Caco-2 (cell line): ENCODE measurements at regions not wholly inside any gene's neighbourhood (a gene's known extent, or its start where the extent isn't known, plus 50 kb on each side); places are given as distances from the start of the nearest gene placed in this dataset.
"Not testable (repeated sequence)": the region's sequence is repeated elsewhere in the genome, so short reads cannot be mapped to it uniquely, and the experiment has no call there.

Source experiments
- BruUV-seq: library from RNA; stranded (reverse); fragments of 400-500 nt; replicated peaks from 2 replicates; lab custom pipeline; 2021; lab: Mats Ljungman, UMichigan
- CTCF ChIA-PET: fragments of 300-600 bp; sonication (Branson Sonifier 250); formaldehyde crosslinking; loops from one replicate; lab custom pipeline; 2022; ENCODE audit warnings: antibody characterized with exemption; lab: Charles Lee
- POLR2A ChIA-PET: fragments of 300-600 bp; sonication (Branson Sonifier 250); formaldehyde crosslinking; loops from one replicate; lab custom pipeline; 2022; ENCODE audit warnings: antibody characterized with exemption; lab: Charles Lee
- DNase-seq, 2 experiments: peaks; one replicate each; pipeline versions ENCODE4 v3.0.0 to v3.0.0-alpha.2; 2020 to 2022
- H3K27me3 ChIP-seq: replicated peaks from 2 replicates; pipeline ENCODE4 v1.6.0; 2011; ENCODE audit warnings: low read length; ENCODE audit not compliant: control insufficient read depth, insufficient read depth
- H3K36me3 ChIP-seq: 2 replicates; pipeline ENCODE4 v1.5.1; 2011; ENCODE audit warnings: low read length; ENCODE audit not compliant: control insufficient read depth, insufficient read depth
- H3K4me1 ChIP-seq: fragments of 250-450 bp; sonication (Bioruptor Pico); 2 replicates; pipeline ENCODE4 v1.5.1; 2020; ENCODE audit warnings: mild to moderate bottlenecking
- H3K4me3 ChIP-seq: 2 replicates; pipeline ENCODE4 v1.5.1; 2011; ENCODE audit warnings: low read depth, mild to moderate bottlenecking, control low read depth, low read length
- H3K9me3 ChIP-seq: fragments of 250-450 bp; sonication (Bioruptor Pico); 2 replicates; pipeline ENCODE4 v1.5.1; 2020; ENCODE audit warnings: mild to moderate bottlenecking, moderate library complexity
- H3K27ac Mint-ChIP-seq: one replicate; pipeline ENCODE4 v1.8.0; 2022; ENCODE audit warnings: mixed read lengths; ENCODE audit not compliant: unreplicated experiment
- H3K27me3 Mint-ChIP-seq: one replicate; pipeline ENCODE4 v1.8.0; 2022; ENCODE audit warnings: mixed read lengths; ENCODE audit not compliant: insufficient read depth, unreplicated experiment
- H3K36me3 Mint-ChIP-seq: one replicate; pipeline ENCODE4 v1.8.0; 2022; ENCODE audit warnings: mild to moderate bottlenecking, mixed read lengths; ENCODE audit not compliant: insufficient read depth, unreplicated experiment
- H3K4me1 Mint-ChIP-seq: one replicate; pipeline ENCODE4 v1.8.0; 2022; ENCODE audit warnings: low read depth, mixed read lengths; ENCODE audit not compliant: unreplicated experiment
- H3K4me3 Mint-ChIP-seq: one replicate; pipeline ENCODE4 v1.8.0; 2022; ENCODE audit warnings: mild to moderate bottlenecking, moderate library complexity, mixed read lengths; ENCODE audit not compliant: unreplicated experiment
- H3K9me3 Mint-ChIP-seq: one replicate; pipeline ENCODE4 v1.8.0; 2022; ENCODE audit warnings: mixed read lengths; ENCODE audit not compliant: unreplicated experiment
- intact Hi-C: fragments of 100-400 bp; cut with micrococcal nuclease; formaldehyde crosslinking; loops from one replicate; pipeline ENCODE4 v1.10.0; 2022; ENCODE audit not compliant: unreplicated experiment
- TF ChIP-seq, protein P1 (sequence below), 2 experiments: fragments of 200-600 bp in 1 of 2; IDR thresholded peaks; 1 replicate in 1 of 2; 2 replicates in 1 of 2; pipeline versions ENCODE4 v1.5.1 to v1.8.0; 2011 to 2022; ENCODE audit warnings: antibody characterized with exemption in 1 of 2, control low read depth in 1 of 2, inconsistent platforms in 1 of 2, low read depth in 1 of 2, low read length in 1 of 2, mild to moderate bottlenecking in 1 of 2, moderate library complexity in 1 of 2; ENCODE audit not compliant: insufficient read depth in 1 of 2, severe bottlenecking in 1 of 2, unreplicated experiment in 1 of 2

DNA sequence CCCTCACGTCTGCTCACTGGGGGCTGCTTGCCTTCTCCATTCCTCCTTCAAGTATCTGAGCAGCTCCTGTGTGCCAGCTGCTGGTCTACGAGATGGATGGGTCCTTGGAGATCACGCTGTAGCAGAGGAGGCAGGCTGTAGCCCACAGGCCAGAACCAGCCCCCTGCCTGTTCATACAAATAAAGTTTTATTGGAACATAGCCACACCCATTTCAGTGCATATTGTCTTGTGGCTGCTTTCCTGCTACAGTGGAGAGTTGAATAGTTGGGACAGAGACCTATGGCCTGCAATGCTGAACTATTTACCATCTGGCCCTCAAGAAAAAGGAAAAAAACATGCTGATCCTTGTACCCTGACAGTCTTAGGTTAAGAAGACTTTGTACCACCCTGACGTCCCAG is 136.8 kb upstream of the HMX1 start:
- H3K9me3 Mint-ChIP-seq, BruUV-seq, H3K4me3 Mint-ChIP-seq, H3K27me3 ChIP-seq, H3K36me3 ChIP-seq, H3K27me3 Mint-ChIP-seq, intact Hi-C loops, H3K27ac Mint-ChIP-seq, H3K4me1 ChIP-seq, CTCF ChIA-PET, POLR2A ChIA-PET, H3K4me1 Mint-ChIP-seq, DNase-seq, H3K36me3 Mint-ChIP-seq, H3K9me3 ChIP-seq, H3K4me3 ChIP-seq: not testable (repeated sequence)

DNA sequence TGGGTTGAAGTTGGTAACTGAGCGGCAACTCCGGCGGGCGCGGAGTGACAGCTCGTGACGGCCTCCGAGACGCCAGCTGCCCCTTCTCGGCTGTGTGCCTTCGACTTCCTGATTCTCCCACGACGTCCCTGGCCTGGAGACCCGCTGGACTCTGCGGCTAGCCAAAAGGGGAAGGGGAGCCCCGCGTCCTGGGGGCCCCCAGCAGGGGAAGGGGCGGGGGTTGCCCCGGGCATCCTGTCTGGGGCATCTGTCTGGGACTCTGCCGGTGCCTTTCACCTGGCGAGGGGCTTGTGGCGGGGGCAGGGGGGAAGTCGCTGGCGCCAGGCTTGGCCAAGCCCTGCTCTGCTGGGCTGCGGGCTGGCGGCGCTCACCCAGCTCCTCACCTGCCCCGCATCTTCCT is 129.5 kb upstream of the HMX1 start:
- H3K36me3 ChIP-seq, H3K36me3 Mint-ChIP-seq, DNase-seq, H3K4me1 Mint-ChIP-seq, H3K9me3 ChIP-seq, H3K4me1 ChIP-seq, H3K9me3 Mint-ChIP-seq, H3K27me3 ChIP-seq, H3K27ac Mint-ChIP-seq, BruUV-seq, POLR2A ChIA-PET: not testable (repeated sequence)
- Mint-ChIP-seq H3K27me3 (peaks cover 17% of the 10 kb centered on the region), H3K4me3 (peak overlapping the region; percentile 43)
- CTCF ChIA-PET, result interaction anchor here (1.0 kb wide), 1 partner anchor 102 kb away, joined by 5 read pairs; no protein-coding TSS in a partner anchor
- intact Hi-C loops, result loop anchor here (5.0 kb wide), 1 partner anchor 121 kb away; no protein-coding TSS in a partner anchor
- peak overlapping the region; percentile 29 for H3K4me3 ChIP-seq

DNA sequence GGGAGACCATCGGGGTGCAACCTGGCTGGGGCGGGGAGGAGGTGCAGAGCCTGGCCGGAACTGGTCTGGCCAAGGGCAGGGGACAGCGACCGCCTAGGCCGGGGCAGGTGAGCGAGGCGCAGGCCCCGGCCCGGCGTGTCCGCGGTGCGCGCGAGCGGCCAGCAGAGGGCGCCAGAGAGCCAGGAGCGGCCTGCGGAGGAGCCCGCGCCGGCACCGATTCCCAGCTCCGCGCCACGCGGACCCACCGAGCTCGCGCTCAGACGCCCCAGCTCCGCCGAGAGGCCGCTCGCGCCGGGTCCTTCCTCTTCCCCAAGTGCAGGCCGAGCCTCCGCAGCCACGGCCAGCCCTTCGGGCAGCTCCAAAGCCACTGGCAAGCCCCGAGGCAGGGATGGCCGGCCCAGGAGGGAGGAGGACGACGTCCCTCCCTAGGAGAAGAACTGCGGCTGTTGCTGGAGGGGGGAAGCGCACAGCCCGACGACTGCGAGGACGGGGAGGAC is 128.9 kb upstream of the HMX1 start:
- BruUV-seq, H3K4me1 Mint-ChIP-seq, POLR2A ChIA-PET, H3K36me3 ChIP-seq, H3K9me3 Mint-ChIP-seq, H3K9me3 ChIP-seq, H3K36me3 Mint-ChIP-seq, H3K27ac Mint-ChIP-seq, H3K4me3 ChIP-seq, H3K4me1 ChIP-seq, H3K27me3 ChIP-seq: not testable (repeated sequence)
- CTCF ChIA-PET, result interaction anchor here (1.0 kb wide), 1 partner anchor 102 kb away, joined by 5 read pairs; no protein-coding TSS in a partner anchor
- peaks cover 17% of the 10 kb centered on the region for H3K27me3 Mint-ChIP-seq
- intact Hi-C loops, result loop anchor here (5.0 kb wide), 1 partner anchor 122 kb away; no protein-coding TSS in a partner anchor
- TF ChIP-seq, protein P1, sequence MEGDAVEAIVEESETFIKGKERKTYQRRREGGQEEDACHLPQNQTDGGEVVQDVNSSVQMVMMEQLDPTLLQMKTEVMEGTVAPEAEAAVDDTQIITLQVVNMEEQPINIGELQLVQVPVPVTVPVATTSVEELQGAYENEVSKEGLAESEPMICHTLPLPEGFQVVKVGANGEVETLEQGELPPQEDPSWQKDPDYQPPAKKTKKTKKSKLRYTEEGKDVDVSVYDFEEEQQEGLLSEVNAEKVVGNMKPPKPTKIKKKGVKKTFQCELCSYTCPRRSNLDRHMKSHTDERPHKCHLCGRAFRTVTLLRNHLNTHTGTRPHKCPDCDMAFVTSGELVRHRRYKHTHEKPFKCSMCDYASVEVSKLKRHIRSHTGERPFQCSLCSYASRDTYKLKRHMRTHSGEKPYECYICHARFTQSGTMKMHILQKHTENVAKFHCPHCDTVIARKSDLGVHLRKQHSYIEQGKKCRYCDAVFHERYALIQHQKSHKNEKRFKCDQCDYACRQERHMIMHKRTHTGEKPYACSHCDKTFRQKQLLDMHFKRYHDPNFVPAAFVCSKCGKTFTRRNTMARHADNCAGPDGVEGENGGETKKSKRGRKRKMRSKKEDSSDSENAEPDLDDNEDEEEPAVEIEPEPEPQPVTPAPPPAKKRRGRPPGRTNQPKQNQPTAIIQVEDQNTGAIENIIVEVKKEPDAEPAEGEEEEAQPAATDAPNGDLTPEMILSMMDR (IDR thresholded peaks at IDR 0.05; ENCODE audit: insufficient read depth in 1 of 2, low read depth in 1 of 2, low read length in 1 of 2, severe bottlenecking in 1 of 2, unreplicated experiment in 1 of 2), result peak; percentile 27 to 69
- peak overlapping the region; percentile 43 for H3K4me3 Mint-ChIP-seq
- DNase-seq, result peak in 1 of 2 experiments; percentile 73

DNA sequence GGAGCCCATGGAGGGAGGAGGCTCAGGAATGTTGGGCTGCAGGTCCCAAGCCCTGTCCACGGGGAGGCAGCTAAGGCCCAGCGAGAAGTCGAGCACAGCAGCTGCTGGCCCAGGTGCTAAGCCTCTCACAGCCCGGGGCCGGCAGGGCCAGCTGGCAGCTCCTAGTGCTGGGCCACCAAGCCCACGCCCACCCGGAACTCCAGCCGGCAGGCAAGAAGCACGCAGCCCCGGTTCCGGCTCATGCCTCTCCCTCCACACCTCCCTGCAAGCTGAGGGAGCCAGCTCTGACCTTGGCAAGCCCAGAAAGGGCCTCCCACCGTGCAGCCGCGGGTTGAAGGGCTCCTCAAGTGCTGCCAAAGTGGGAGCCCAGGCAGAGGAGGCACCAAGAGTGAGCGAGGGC is 121.3 kb upstream of the HMX1 start:
- H3K4me3 ChIP-seq, DNase-seq, H3K27ac Mint-ChIP-seq, H3K27me3 ChIP-seq, POLR2A ChIA-PET, H3K9me3 Mint-ChIP-seq, H3K4me1 Mint-ChIP-seq, H3K9me3 ChIP-seq, BruUV-seq, H3K36me3 ChIP-seq, H3K36me3 Mint-ChIP-seq, H3K4me1 ChIP-seq, CTCF ChIA-PET, H3K4me3 Mint-ChIP-seq, intact Hi-C loops: not testable (repeated sequence)
- peaks cover 11% of the 10 kb centered on the region for H3K27me3 Mint-ChIP-seq

DNA sequence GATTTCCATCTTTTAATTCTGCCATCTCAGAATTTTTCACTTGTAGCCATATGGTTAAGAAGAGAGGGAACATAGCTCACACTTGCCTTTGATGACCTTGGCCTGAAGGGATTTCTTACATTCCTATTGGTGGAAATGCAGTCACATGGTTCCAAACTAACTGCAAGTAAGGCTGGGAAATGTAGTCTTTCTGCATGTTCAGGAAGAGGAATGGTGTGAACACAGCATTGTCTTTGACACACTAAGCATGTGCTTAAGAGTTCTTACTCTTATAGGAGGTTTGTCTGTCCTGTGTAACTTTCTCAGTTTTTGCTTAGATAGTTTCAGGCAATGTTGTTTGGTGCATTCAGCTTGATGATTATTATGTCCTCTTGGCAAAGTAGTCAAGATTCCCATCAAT is 119.8 kb upstream of the HMX1 start:
- H3K27me3 Mint-ChIP-seq, result not testable (repeated sequence)

DNA sequence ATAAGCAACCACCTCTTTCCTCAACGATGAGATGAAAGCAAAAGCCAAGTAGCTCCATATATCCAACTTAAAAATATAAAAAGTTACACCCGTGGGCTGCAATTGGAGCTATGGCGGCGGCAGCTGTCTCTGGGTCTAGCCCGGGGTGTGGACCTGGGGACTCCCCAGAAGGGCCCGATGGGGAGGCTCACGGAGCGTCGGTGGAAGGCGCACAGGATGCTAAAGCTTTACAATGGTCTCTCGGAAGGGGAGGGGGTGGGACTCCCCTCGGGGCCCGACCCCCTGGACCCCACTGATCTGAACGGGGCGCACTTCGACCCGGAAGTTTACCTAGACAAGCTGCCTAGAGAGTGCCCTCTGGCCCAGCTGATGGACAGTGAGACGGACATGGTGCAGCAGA is 118.7 kb upstream of the HMX1 start:
- H3K27me3 Mint-ChIP-seq, H3K9me3 ChIP-seq, BruUV-seq, POLR2A ChIA-PET, DNase-seq, H3K9me3 Mint-ChIP-seq, H3K36me3 Mint-ChIP-seq, H3K27ac Mint-ChIP-seq, CTCF ChIA-PET, intact Hi-C loops, H3K4me1 ChIP-seq, H3K27me3 ChIP-seq, H3K4me1 Mint-ChIP-seq, H3K36me3 ChIP-seq, H3K4me3 ChIP-seq, H3K4me3 Mint-ChIP-seq: not testable (repeated sequence)

More for the DNA sequence above, 119.8 kb upstream of the HMX1 start:
- H3K27me3 ChIP-seq, H3K4me1 ChIP-seq, H3K27ac Mint-ChIP-seq, H3K9me3 Mint-ChIP-seq, H3K36me3 Mint-ChIP-seq, H3K4me3 Mint-ChIP-seq, intact Hi-C loops, H3K4me3 ChIP-seq, H3K36me3 ChIP-seq, DNase-seq, H3K4me1 Mint-ChIP-seq, BruUV-seq, H3K9me3 ChIP-seq, CTCF ChIA-PET, POLR2A ChIA-PET: not testable (repeated sequence)
